Mesenchymal stem cell (in vitro differentiated cells and primary cell): ENCODE measurements at regions not wholly inside any gene's neighbourhood (a gene's known extent, or its start where the extent isn't known, plus 50 kb on each side); places are given as distances from the start of the nearest gene placed in this dataset.

Experiments
- DNase-seq: peaks from one replicate; pipeline ENCODE4 v3.0.0-alpha.2; 2013
- H2AFZ ChIP-seq: one replicate; pipeline ENCODE4 v1.6.1; 2013; ENCODE audit warnings: low read depth, mild to moderate bottlenecking, control low read depth, inconsistent platforms, low read length, moderate library complexity
- H2AK5ac ChIP-seq: 2 replicates; pipeline ENCODE4 v1.6.1; 2013; ENCODE audit warnings: low read length, moderate library complexity, mild to moderate bottlenecking, inconsistent platforms; ENCODE audit not compliant: severe bottlenecking
- H2BK120ac ChIP-seq: one replicate; pipeline ENCODE4 v1.6.1; 2013; ENCODE audit warnings: low read depth, mild to moderate bottlenecking, inconsistent platforms, low read length, moderate library complexity
- H2BK12ac ChIP-seq, 2 experiments: one replicate each; pipeline ENCODE4 v1.6.1; 2013; ENCODE audit warnings: inconsistent platforms in 2 of 2, low read length in 2 of 2, mild to moderate bottlenecking in 2 of 2, moderate library complexity in 2 of 2, control low read depth in 1 of 2
- H2BK15ac ChIP-seq: one replicate; pipeline ENCODE4 v1.6.1; 2013; ENCODE audit warnings: mild to moderate bottlenecking, low read depth, inconsistent platforms; ENCODE audit not compliant: poor library complexity, severe bottlenecking
- H2BK5ac ChIP-seq: 2 replicates; pipeline ENCODE4 v1.6.1; 2013; ENCODE audit warnings: low read depth, mild to moderate bottlenecking, low read length, control low read depth, inconsistent platforms; ENCODE audit not compliant: poor library complexity, severe bottlenecking
- H3K14ac ChIP-seq, 2 experiments: one replicate each; pipeline ENCODE4 v1.6.1; 2013; ENCODE audit warnings: inconsistent platforms in 2 of 2, low read length in 2 of 2, control low read depth in 1 of 2, mild to moderate bottlenecking in 1 of 2, moderate library complexity in 1 of 2
- H3K18ac ChIP-seq, 2 experiments: one replicate each; pipeline ENCODE4 v1.6.1; 2013; ENCODE audit warnings: inconsistent platforms in 2 of 2, low read length in 2 of 2, control low read depth in 1 of 2, low read depth in 1 of 2, mild to moderate bottlenecking in 1 of 2
- H3K23ac ChIP-seq, 2 experiments: one replicate each; pipeline ENCODE4 v1.6.1; 2013; ENCODE audit warnings: inconsistent platforms in 2 of 2, low read length in 2 of 2, mild to moderate bottlenecking in 2 of 2, moderate library complexity in 2 of 2, control low read depth in 1 of 2
- H3K27ac ChIP-seq: 2 replicates; pipeline ENCODE4 v1.5.1; 2013; ENCODE audit warnings: mild to moderate bottlenecking, moderate library complexity, low read length, control low read depth, inconsistent platforms; ENCODE audit not compliant: poor library complexity, severe bottlenecking
- H3K27me3 ChIP-seq, 2 experiments: 2 replicates each; pipeline versions ENCODE4 v1.6.1 to v1.7.0; 2013; ENCODE audit warnings: low read length in 2 of 2, mild to moderate bottlenecking in 2 of 2, moderate library complexity in 2 of 2, control low read depth in 1 of 2, inconsistent platforms in 1 of 2; ENCODE audit not compliant: control insufficient read depth in 1 of 2, insufficient read depth in 1 of 2
- H3K36me3 ChIP-seq, 2 experiments: 2 replicates each; pipeline versions ENCODE4 v1.6.1 to v1.7.0; 2013; ENCODE audit warnings: low read length in 2 of 2, control low read depth in 1 of 2, inconsistent platforms in 1 of 2, low read depth in 1 of 2, mild to moderate bottlenecking in 1 of 2; ENCODE audit not compliant: insufficient read depth in 2 of 2, control insufficient read depth in 1 of 2
- H3K4ac ChIP-seq, 2 experiments: one replicate each; pipeline ENCODE4 v1.6.1; 2013; ENCODE audit warnings: inconsistent platforms in 2 of 2, low read length in 2 of 2, mild to moderate bottlenecking in 2 of 2, moderate library complexity in 2 of 2, control low read depth in 1 of 2, low read depth in 1 of 2
- H3K4me1 ChIP-seq: 2 replicates; pipeline ENCODE4 v1.6.1; 2013; ENCODE audit warnings: low read depth, low read length, control low read depth; ENCODE audit not compliant: control insufficient read depth, insufficient read depth
- H3K4me2 ChIP-seq: 2 replicates; pipeline ENCODE4 v1.6.1; 2013; ENCODE audit warnings: low read length, mild to moderate bottlenecking, inconsistent platforms; ENCODE audit not compliant: poor library complexity, severe bottlenecking
- H3K4me3 ChIP-seq, 2 experiments: 2 replicates each; pipeline versions ENCODE4 v1.5.1 to v1.7.0; 2013; ENCODE audit warnings: low read length in 2 of 2, mild to moderate bottlenecking in 2 of 2, control low read depth in 1 of 2, low read depth in 1 of 2; ENCODE audit not compliant: insufficient read depth in 1 of 2
- H3K79me1 ChIP-seq: replicated peaks from 2 replicates; pipeline ENCODE4 v1.6.1; 2013; ENCODE audit warnings: mild to moderate bottlenecking, control low read depth, low read length, inconsistent platforms; ENCODE audit not compliant: poor library complexity, severe bottlenecking
- H3K9ac ChIP-seq: 2 replicates; pipeline ENCODE4 v1.7.0; 2013; ENCODE audit warnings: mild to moderate bottlenecking, low read length, moderate library complexity
- H3K9me3 ChIP-seq: 2 replicates; pipeline ENCODE4 v1.7.0; 2013; ENCODE audit warnings: mild to moderate bottlenecking, low read length; ENCODE audit not compliant: control insufficient read depth
- H4K8ac ChIP-seq: one replicate; pipeline ENCODE4 v1.6.1; 2013; ENCODE audit warnings: inconsistent platforms, mild to moderate bottlenecking, low read length, moderate library complexity
- H4K91ac ChIP-seq: one replicate; pipeline ENCODE4 v1.6.1; 2013; ENCODE audit warnings: mild to moderate bottlenecking, low read length, inconsistent platforms
- WGBS: methylation state at CpG from one replicate; pipeline ENCODE4 v1.1.7; 2013; ENCODE audit warnings: mixed read lengths; 5-methylcytosine and 5-hydroxymethylcytosine counted together

- Histone ChIP-seq H3K4ac (no peak overlapping the region), H3K4me1 (no peaks in the 10 kb centered on the region), H3K23ac (no peak overlapping the region), H3K9me3 (no peaks in the 10 kb centered on the region), H2AFZ (no peak overlapping the region), H3K27me3 (peaks cover 0 to 20% of the 10 kb centered on the region in 2 experiments), H4K91ac (no peak overlapping the region), H3K14ac (peak overlapping the region in 1 of 2 experiments; percentile 53), H3K9ac (peak overlapping the region; percentile 14), H2BK12ac (no peak overlapping the region), H3K4me3 (no peak overlapping the region), H3K27ac (no peak overlapping the region), H2AK5ac (no peak overlapping the region), H3K18ac (peak overlapping the region in 1 of 2 experiments; percentile 52), H4K8ac (no peak overlapping the region), H3K36me3 (no peaks in the 10 kb centered on the region), H2BK5ac (no peak overlapping the region), H3K79me1 (no peaks in the 10 kb centered on the region), H2BK15ac (no peak overlapping the region), H3K4me2 (no peak overlapping the region), H2BK120ac (no peak overlapping the region)
- no peak for DNase-seq
- WGBS, result 64% methylated on average over 15 of the region's 16 CpGs
These were observed 96.7 kb upstream of the COPS8 start for GRCh38 chr2:236988690-236989624.

DNA sequence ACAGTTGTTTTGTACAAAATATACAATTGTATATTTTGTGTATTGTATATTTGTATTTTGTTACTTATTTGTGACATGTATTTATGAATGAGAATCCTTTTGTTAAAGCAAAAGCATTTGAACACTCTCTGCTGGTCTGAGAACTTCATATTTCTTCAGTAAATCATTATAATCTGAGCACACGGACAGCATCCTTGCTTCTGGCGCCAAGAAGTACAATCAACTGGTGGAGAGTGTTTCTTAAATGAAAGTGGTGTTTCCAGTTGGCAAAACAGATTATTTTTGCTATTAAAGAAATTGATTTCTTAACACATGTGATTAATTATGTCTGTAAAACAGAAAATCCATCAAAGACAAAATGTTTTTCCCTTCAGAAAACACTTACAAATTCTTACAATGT, 95.1 kb upstream of the COPS8 start:
- H3K27me3 ChIP-seq, result peaks cover 0 to 27% of the 10 kb centered on the region in 2 experiments
- no peak overlapping the region for H2BK15ac ChIP-seq
- no peak overlapping the region for H3K14ac ChIP-seq
- no peak overlapping the region for H3K4me2 ChIP-seq
- no peak overlapping the region for H2BK5ac ChIP-seq
- H3K79me1 ChIP-seq, result no peaks in the 10 kb centered on the region
- H3K9ac ChIP-seq, result no peak overlapping the region
- H3K23ac ChIP-seq, result no peak overlapping the region
- no peak overlapping the region for H2AFZ ChIP-seq
- DNase-seq, result no peak
- WGBS, result no CpG with 5 or more reads among the region's 2 CpGs
- no peak overlapping the region for H3K4me3 ChIP-seq
- no peaks in the 10 kb centered on the region for H3K36me3 ChIP-seq
- no peaks in the 10 kb centered on the region for H3K9me3 ChIP-seq
- no peaks in the 10 kb centered on the region for H3K4me1 ChIP-seq
- no peak overlapping the region for H3K27ac ChIP-seq
- H2BK120ac ChIP-seq, result no peak overlapping the region
- H3K18ac ChIP-seq, result no peak overlapping the region
- H4K91ac ChIP-seq, result no peak overlapping the region
- no peak overlapping the region for H3K4ac ChIP-seq
- H4K8ac ChIP-seq, result no peak overlapping the region
- H2AK5ac ChIP-seq, result no peak overlapping the region
- H2BK12ac ChIP-seq, result no peak overlapping the region

GRCh38 chr2:236991874-236992273, 93.8 kb upstream of the COPS8 start:
- WGBS, result 96% methylated on average over 1 of the region's 1 CpG
- Histone ChIP-seq H3K9ac (no peak overlapping the region), H3K23ac (no peak overlapping the region), H3K27ac (no peak overlapping the region), H2BK15ac (no peak overlapping the region), H2AK5ac (no peak overlapping the region), H2AFZ (no peak overlapping the region), H3K4ac (no peak overlapping the region), H4K8ac (no peak overlapping the region), H2BK120ac (no peak overlapping the region), H3K9me3 (no peaks in the 10 kb centered on the region), H3K4me1 (no peaks in the 10 kb centered on the region), H2BK5ac (no peak overlapping the region), H3K27me3 (peaks cover 0 to 23% of the 10 kb centered on the region in 2 experiments), H2BK12ac (no peak overlapping the region), H3K14ac (no peak overlapping the region), H3K18ac (no peak overlapping the region), H3K4me2 (no peak overlapping the region), H3K4me3 (no peak overlapping the region), H4K91ac (no peak overlapping the region), H3K79me1 (no peaks in the 10 kb centered on the region), H3K36me3 (no peaks in the 10 kb centered on the region)
- DNase-seq, result no peak

- H3K9me3 ChIP-seq, result no peaks in the 10 kb centered on the region
- no peak overlapping the region for H3K4me3 ChIP-seq
- no peak for DNase-seq
- peaks cover 0 to 23% of the 10 kb centered on the region in 2 experiments for H3K27me3 ChIP-seq
- no peak overlapping the region for H2AFZ ChIP-seq
- no peak overlapping the region for H3K4me2 ChIP-seq
- H3K18ac ChIP-seq, result no peak overlapping the region
- H2BK15ac ChIP-seq, result no peak overlapping the region
- no peaks in the 10 kb centered on the region for H3K79me1 ChIP-seq
- H3K23ac ChIP-seq, result no peak overlapping the region
- peak overlapping the region; percentile 19 for H4K8ac ChIP-seq
- H3K4ac ChIP-seq, result no peak overlapping the region
- H2BK12ac ChIP-seq, result no peak overlapping the region
- H4K91ac ChIP-seq, result no peak overlapping the region
- no peak overlapping the region for H2AK5ac ChIP-seq
- H2BK5ac ChIP-seq, result no peak overlapping the region
- no peak overlapping the region for H2BK120ac ChIP-seq
- H3K9ac ChIP-seq, result no peak overlapping the region
- no peak overlapping the region for H3K14ac ChIP-seq
- H3K27ac ChIP-seq, result no peak overlapping the region
- WGBS, result 95% methylated on average over 2 of the region's 2 CpGs
- H3K4me1 ChIP-seq, result no peaks in the 10 kb centered on the region
- H3K36me3 ChIP-seq, result no peaks in the 10 kb centered on the region
These were observed 92.4 kb upstream of the COPS8 start for GRCh38 chr2:236993286-236993685.
